GM12878 (cell line): ENCODE measurements at regions not wholly inside any gene's neighbourhood (a gene's known extent, or its start where the extent isn't known, plus 50 kb on each side); places are given as distances from the start of the nearest gene placed in this dataset.

Experiments
- CBX5 ChIP-seq: sonication (generic); IDR thresholded peaks from 2 replicates; pipeline ENCODE4 v1.6.1; 2016; ENCODE audit warnings: low read depth, moderate library complexity, mild to moderate bottlenecking, inconsistent platforms
- GABPA ChIP-seq: IDR thresholded peaks from 2 replicates; pipeline ENCODE4 v1.6.1; 2014; ENCODE audit warnings: antibody characterized with exemption, low read depth, mild to moderate bottlenecking, inconsistent platforms
- JUNB ChIP-seq: IDR thresholded peaks from 2 replicates; pipeline ENCODE4 v1.6.1; 2016; ENCODE audit warnings: antibody characterized with exemption, mild to moderate bottlenecking
- SIN3A ChIP-seq: IDR thresholded peaks from 2 replicates; pipeline ENCODE4 v1.6.1; 2012; ENCODE audit warnings: low read depth, low read length, improper control_type of control experiment
- SIX5 ChIP-seq: IDR thresholded peaks from 2 replicates; pipeline ENCODE4 v1.6.1; 2011; ENCODE audit warnings: mild to moderate bottlenecking, low read depth, low read length, moderate library complexity; ENCODE audit not compliant: severe bottlenecking
- SMAD5 ChIP-seq: IDR thresholded peaks from 2 replicates; pipeline ENCODE4 v1.6.1; 2016; ENCODE audit warnings: antibody characterized with exemption, low read depth
- YBX1 ChIP-seq: fragments of 450-650 bp; IDR thresholded peaks from 2 replicates; pipeline ENCODE4 v1.6.1; 2016; ENCODE audit warnings: antibody characterized with exemption
- ZNF217 ChIP-seq: fragments of 450-650 bp; IDR thresholded peaks from 2 replicates; pipeline ENCODE4 v1.6.1; 2017; ENCODE audit warnings: antibody characterized with exemption, mild to moderate bottlenecking
- ZZZ3 ChIP-seq: IDR thresholded peaks from 2 replicates; pipeline ENCODE4 v1.6.1; 2011; ENCODE audit warnings: low read depth; ENCODE audit not compliant: control insufficient read depth, insufficient read length
- TF ChIP-seq, protein P1 (sequence below): fragments of 450-650 bp; formaldehyde crosslinking; IDR thresholded peaks from 2 replicates; pipeline ENCODE4 v1.4.0; 2022; ENCODE audit warnings: mild to moderate bottlenecking, moderate library complexity
- TF ChIP-seq, protein P2 (sequence below): IDR thresholded peaks from 2 replicates; pipeline ENCODE4 v1.6.1; 2011; ENCODE audit warnings: low read depth, low read length, improper control_type of control experiment, borderline replicate concordance
- TF ChIP-seq, protein P3 (sequence below): fragments of 450-650 bp; IDR thresholded peaks from 2 replicates; pipeline ENCODE4 v1.6.1; 2018; ENCODE audit warnings: borderline replicate concordance, mild to moderate bottlenecking; ENCODE audit not compliant: partially characterized antibody
- TF ChIP-seq, protein P4 (sequence below): IDR thresholded peaks from 2 replicates; pipeline ENCODE4 v1.6.1; 2012; ENCODE audit warnings: mild to moderate bottlenecking, low read depth, low read length

DNA sequence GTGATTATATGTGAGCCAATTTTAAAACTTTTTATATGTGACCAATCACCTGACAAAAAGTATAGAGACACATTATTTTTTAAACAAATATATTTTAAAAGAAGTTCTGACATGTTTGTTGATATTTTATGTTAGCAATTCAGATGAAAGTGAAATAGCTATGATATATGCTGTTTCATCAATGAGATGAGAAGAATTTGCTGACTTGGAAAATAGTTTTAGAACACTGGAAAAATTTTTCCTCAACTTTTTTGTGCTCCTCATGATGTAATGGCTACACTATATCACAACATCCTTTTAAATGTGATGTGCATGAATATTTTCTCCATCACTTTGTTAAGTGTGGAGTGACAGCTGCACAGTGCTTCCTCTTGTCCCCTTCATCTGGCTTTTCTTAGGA lies 434.0 kb downstream of the PLCL1 start (continued):
- TF ChIP-seq, protein P1, sequence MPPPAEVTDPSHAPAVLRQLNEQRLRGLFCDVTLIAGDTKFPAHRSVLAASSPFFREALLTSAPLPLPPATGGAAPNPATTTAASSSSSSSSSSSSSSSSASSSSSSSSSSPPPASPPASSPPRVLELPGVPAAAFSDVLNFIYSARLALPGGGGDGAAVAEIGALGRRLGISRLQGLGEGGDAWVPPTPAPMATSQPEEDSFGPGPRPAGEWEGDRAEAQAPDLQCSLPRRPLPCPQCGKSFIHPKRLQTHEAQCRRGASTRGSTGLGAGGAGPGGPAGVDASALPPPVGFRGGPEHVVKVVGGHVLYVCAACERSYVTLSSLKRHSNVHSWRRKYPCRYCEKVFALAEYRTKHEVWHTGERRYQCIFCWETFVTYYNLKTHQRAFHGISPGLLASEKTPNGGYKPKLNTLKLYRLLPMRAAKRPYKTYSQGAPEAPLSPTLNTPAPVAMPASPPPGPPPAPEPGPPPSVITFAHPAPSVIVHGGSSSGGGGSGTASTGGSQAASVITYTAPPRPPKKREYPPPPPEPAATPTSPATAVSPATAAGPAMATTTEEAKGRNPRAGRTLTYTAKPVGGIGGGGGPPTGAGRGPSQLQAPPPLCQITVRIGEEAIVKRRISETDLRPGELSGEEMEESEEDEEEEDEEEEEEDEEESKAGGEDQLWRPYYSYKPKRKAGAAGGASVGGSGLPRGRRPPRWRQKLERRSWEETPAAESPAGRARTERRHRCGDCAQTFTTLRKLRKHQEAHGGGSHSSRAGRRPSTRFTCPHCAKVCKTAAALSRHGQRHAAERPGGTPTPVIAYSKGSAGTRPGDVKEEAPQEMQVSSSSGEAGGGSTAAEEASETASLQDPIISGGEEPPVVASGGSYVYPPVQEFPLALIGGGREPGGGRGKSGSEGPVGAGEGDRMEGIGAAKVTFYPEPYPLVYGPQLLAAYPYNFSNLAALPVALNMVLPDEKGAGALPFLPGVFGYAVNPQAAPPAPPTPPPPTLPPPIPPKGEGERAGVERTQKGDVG (CRISPR knock-in tag) = no peak
- no peak for TF ChIP-seq SIN3A
- TF ChIP-seq, protein P2, sequence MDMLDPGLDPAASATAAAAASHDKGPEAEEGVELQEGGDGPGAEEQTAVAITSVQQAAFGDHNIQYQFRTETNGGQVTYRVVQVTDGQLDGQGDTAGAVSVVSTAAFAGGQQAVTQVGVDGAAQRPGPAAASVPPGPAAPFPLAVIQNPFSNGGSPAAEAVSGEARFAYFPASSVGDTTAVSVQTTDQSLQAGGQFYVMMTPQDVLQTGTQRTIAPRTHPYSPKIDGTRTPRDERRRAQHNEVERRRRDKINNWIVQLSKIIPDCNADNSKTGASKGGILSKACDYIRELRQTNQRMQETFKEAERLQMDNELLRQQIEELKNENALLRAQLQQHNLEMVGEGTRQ = no peak
- no peak for TF ChIP-seq ZZZ3
- TF ChIP-seq SMAD5 = no peak
- TF ChIP-seq, protein P3, sequence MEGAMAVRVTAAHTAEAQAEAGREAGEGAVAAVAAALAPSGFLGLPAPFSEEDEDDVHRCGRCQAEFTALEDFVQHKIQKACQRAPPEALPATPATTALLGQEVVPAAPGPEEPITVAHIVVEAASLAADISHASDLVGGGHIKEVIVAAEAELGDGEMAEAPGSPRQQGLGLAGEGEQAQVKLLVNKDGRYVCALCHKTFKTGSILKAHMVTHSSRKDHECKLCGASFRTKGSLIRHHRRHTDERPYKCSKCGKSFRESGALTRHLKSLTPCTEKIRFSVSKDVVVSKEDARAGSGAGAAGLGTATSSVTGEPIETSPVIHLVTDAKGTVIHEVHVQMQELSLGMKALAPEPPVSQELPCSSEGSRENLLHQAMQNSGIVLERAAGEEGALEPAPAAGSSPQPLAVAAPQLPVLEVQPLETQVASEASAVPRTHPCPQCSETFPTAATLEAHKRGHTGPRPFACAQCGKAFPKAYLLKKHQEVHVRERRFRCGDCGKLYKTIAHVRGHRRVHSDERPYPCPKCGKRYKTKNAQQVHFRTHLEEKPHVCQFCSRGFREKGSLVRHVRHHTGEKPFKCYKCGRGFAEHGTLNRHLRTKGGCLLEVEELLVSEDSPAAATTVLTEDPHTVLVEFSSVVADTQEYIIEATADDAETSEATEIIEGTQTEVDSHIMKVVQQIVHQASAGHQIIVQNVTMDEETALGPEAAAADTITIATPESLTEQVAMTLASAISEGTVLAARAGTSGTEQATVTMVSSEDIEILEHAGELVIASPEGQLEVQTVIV = no peak
- no peak for TF ChIP-seq ZNF217
- TF ChIP-seq, protein P4, sequence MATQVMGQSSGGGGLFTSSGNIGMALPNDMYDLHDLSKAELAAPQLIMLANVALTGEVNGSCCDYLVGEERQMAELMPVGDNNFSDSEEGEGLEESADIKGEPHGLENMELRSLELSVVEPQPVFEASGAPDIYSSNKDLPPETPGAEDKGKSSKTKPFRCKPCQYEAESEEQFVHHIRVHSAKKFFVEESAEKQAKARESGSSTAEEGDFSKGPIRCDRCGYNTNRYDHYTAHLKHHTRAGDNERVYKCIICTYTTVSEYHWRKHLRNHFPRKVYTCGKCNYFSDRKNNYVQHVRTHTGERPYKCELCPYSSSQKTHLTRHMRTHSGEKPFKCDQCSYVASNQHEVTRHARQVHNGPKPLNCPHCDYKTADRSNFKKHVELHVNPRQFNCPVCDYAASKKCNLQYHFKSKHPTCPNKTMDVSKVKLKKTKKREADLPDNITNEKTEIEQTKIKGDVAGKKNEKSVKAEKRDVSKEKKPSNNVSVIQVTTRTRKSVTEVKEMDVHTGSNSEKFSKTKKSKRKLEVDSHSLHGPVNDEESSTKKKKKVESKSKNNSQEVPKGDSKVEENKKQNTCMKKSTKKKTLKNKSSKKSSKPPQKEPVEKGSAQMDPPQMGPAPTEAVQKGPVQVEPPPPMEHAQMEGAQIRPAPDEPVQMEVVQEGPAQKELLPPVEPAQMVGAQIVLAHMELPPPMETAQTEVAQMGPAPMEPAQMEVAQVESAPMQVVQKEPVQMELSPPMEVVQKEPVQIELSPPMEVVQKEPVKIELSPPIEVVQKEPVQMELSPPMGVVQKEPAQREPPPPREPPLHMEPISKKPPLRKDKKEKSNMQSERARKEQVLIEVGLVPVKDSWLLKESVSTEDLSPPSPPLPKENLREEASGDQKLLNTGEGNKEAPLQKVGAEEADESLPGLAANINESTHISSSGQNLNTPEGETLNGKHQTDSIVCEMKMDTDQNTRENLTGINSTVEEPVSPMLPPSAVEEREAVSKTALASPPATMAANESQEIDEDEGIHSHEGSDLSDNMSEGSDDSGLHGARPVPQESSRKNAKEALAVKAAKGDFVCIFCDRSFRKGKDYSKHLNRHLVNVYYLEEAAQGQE = no peak
- TF ChIP-seq YBX1 = no peak
- no peak for TF ChIP-seq JUNB
- TF ChIP-seq SIX5 = no peak
- TF ChIP-seq GABPA = no peak
- no peak for TF ChIP-seq CBX5
- TF ChIP-seq, all 136 proteins: peak for 0
